Vagina (tissue), 2 donors: ENCODE measurements at regions not wholly inside any gene's neighbourhood (a gene's known extent, or its start where the extent isn't known, plus 50 kb on each side); places are given as distances from the start of the nearest gene placed in this dataset.

Experiments
- DNase-seq, 2 donors: peaks; one replicate each; pipeline ENCODE4 v3.0.0-alpha.2; 2017; ENCODE audit errors: extremely low spot score in 2 of 2
- H3K27ac ChIP-seq: fragments of 200-600 bp; sonication (generic); one replicate; pipeline ENCODE4 v1.5.1; 2019
- H3K27me3 ChIP-seq: fragments of 200-600 bp; sonication (generic); one replicate; pipeline ENCODE4 v1.5.1; 2019
- H3K36me3 ChIP-seq, 2 donors: fragments of 200-600 bp; sonication (generic); one replicate each; pipeline ENCODE4 v1.5.1; 2017 to 2019
- H3K4me1 ChIP-seq: fragments of 200-600 bp; sonication (generic); one replicate; pipeline ENCODE4 v1.5.1; 2019
- H3K4me3 ChIP-seq, 2 donors: fragments of 200-600 bp; sonication (generic); 1 replicate in 1 of 2; 2 replicates in 1 of 2; pipeline ENCODE4 v1.5.1; 2016 to 2019
- H3K9me3 ChIP-seq: fragments of 200-600 bp; sonication (generic); one replicate; pipeline ENCODE4 v1.5.1; 2019
- POLR2A ChIP-seq, 2 donors: fragments of 450-650 bp; IDR thresholded peaks; one replicate each; pipeline ENCODE4 v1.6.1; 2017; ENCODE audit warnings: antibody characterized with exemption in 2 of 2, mild to moderate bottlenecking in 2 of 2, moderate library complexity in 2 of 2
- POLR2AphosphoS5 ChIP-seq, 2 donors: sonication (generic); formaldehyde crosslinking; IDR thresholded peaks; one replicate each; pipeline ENCODE4 v1.9.0; 2017; ENCODE audit warnings: antibody characterized with exemption in 2 of 2, mild to moderate bottlenecking in 2 of 2, low read depth in 1 of 2; ENCODE audit not compliant: insufficient read depth in 1 of 2
- intact Hi-C: fragments of 100-400 bp; cut with DNase I; formaldehyde crosslinking; loops from one replicate; pipeline ENCODE4 v1.15.1; 2023
- TF ChIP-seq, protein P1 (sequence below), 3 experiments: fragments of 450-650 bp in 2 of 3; fragments of 200-600 bp in 1 of 3; sonication (generic) in 1 of 3; IDR thresholded peaks; one replicate each; pipeline ENCODE4 v1.5.1; 2017 to 2019; ENCODE audit warnings: antibody characterized with exemption in 3 of 3, mild to moderate bottlenecking in 2 of 3, moderate library complexity in 2 of 3

DNA sequence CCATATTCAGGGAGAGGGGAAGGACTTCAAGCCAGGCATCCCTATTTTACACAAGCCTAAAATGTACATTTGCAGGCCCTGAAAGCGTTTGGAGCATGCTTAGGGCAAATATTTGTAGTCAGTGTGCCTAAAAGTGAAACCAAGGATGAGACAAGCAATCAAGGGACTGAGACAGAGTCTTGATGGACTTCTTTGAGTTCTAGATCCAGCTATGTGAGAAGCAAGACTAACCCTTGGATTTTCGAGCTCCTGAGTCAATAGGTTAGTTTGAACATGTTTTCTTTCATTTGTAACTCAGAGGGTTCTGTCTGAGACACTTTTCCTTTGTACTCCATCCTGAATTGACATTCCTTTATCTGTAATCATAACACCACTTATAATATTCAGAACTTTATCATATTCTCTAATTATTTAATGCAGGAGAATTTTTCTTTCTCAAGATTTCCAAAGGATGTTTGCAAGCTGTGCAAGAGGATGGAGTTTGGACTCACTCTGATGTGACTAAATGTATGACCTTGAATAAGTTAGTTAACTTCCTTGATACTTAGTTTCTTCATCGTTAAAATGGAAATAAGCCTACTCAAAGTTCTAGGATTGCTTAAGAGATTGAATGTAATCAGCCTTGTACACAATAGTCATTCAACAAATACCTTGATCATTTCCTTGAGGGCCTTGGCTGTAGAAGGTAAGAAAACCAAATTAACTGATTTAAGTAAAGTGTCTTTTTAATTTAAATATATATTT, 1237.8 kb upstream of the ZEB2 start:
- Histone ChIP-seq H3K36me3 (no peaks in the 10 kb centered on the region), H3K9me3 (no peaks in the 10 kb centered on the region), H3K4me3 (no peak overlapping the region), H3K4me1 (peaks cover 12% of the 10 kb centered on the region), H3K27me3 (no peaks in the 10 kb centered on the region), H3K27ac (no peak overlapping the region)
- TF ChIP-seq, protein P1, sequence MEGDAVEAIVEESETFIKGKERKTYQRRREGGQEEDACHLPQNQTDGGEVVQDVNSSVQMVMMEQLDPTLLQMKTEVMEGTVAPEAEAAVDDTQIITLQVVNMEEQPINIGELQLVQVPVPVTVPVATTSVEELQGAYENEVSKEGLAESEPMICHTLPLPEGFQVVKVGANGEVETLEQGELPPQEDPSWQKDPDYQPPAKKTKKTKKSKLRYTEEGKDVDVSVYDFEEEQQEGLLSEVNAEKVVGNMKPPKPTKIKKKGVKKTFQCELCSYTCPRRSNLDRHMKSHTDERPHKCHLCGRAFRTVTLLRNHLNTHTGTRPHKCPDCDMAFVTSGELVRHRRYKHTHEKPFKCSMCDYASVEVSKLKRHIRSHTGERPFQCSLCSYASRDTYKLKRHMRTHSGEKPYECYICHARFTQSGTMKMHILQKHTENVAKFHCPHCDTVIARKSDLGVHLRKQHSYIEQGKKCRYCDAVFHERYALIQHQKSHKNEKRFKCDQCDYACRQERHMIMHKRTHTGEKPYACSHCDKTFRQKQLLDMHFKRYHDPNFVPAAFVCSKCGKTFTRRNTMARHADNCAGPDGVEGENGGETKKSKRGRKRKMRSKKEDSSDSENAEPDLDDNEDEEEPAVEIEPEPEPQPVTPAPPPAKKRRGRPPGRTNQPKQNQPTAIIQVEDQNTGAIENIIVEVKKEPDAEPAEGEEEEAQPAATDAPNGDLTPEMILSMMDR (IDR thresholded peaks at IDR 0.05): no peak
- TF ChIP-seq POLR2AphosphoS5 (IDR thresholded peaks at IDR 0.05; ENCODE audit: insufficient read depth in 1 of 2, low read depth in 1 of 2) (no peak), POLR2A (IDR thresholded peaks at IDR 0.05) (no peak)
- DNase-seq: no peak
- intact Hi-C loops: no loop called here

DNA sequence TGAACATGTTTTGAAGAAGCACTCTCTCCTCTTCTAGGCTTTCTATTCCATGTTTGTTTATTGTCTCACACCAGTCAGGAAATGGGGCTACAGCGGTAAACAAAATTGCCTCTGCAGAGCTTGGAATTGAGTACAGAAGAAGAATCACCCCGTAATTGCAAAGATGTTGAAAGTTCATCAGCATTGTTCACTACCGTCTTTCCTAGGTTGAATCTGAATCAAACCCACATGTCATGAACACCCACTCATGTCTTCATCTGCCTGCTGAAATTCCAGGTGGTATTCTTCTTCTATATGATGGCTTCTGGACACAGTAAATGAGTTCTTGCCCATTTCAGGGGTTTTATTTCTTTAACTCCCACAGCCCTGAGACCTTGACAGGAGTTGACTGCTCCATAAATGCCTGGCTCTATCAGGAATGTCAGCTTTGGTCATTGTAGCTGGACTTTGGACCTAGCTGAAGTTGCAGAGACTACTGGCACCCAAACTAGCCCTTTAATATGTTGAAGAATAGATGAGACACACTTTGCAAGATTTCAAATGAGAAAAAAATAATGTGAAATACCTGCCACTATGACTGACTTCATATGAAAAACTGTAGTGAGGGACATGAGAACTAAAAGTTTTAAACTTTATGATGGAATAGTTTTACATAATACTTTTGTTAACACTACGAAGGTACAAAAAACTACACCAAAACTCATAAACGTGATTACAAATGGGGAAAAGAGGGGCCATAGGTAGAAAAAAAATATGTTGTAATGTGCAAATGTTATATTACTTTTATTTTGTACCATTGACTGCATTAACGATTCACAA, 1235.3 kb upstream of the ZEB2 start:
- H3K9me3 ChIP-seq: no peaks in the 10 kb centered on the region
- no peak overlapping the region for H3K27ac ChIP-seq
- no peak for DNase-seq
- H3K27me3 ChIP-seq: no peaks in the 10 kb centered on the region
- peaks cover 20% of the 10 kb centered on the region for H3K4me1 ChIP-seq
- no peaks in the 10 kb centered on the region for H3K36me3 ChIP-seq
- no peak for TF ChIP-seq POLR2AphosphoS5 (IDR thresholded peaks at IDR 0.05; ENCODE audit: insufficient read depth in 1 of 2, low read depth in 1 of 2)
- TF ChIP-seq, protein P1 (IDR thresholded peaks at IDR 0.05): no peak
- no peak for TF ChIP-seq POLR2A (IDR thresholded peaks at IDR 0.05)
- intact Hi-C loops: no loop called here
- H3K4me3 ChIP-seq: no peak overlapping the region

DNA sequence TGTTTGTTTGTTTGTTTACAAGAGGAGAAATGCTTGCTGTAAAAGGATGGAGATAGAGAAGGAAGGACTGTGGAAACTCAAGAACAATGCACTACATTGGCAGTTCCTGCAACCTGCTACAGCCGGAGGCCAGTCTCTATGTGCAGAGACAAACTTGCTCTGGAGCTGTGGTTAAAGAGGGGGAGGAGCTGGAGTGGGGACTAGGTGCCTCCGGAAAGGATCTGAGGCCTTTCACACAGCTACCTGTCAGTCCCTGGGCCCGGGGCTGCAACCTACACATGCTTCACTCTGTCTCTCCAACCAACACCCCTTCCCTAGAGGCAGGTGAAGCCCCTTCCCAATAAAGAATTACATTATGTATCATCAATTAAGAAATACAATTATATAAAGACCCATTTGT, 1234.0 kb upstream of the ZEB2 start:
- Histone ChIP-seq H3K27ac (no peak overlapping the region), H3K4me1 (peaks cover 20% of the 10 kb centered on the region), H3K36me3 (no peaks in the 10 kb centered on the region), H3K9me3 (no peaks in the 10 kb centered on the region), H3K4me3 (no peak overlapping the region), H3K27me3 (no peaks in the 10 kb centered on the region)
- TF ChIP-seq, protein P1 (IDR thresholded peaks at IDR 0.05): no peak
- TF ChIP-seq POLR2A (IDR thresholded peaks at IDR 0.05) (no peak), POLR2AphosphoS5 (IDR thresholded peaks at IDR 0.05; ENCODE audit: insufficient read depth in 1 of 2, low read depth in 1 of 2) (no peak)
- no peak for DNase-seq
- intact Hi-C loops: loop anchor here (5.0 kb wide), 1 partner anchor 1237 kb away; no protein-coding TSS in a partner anchor

DNA sequence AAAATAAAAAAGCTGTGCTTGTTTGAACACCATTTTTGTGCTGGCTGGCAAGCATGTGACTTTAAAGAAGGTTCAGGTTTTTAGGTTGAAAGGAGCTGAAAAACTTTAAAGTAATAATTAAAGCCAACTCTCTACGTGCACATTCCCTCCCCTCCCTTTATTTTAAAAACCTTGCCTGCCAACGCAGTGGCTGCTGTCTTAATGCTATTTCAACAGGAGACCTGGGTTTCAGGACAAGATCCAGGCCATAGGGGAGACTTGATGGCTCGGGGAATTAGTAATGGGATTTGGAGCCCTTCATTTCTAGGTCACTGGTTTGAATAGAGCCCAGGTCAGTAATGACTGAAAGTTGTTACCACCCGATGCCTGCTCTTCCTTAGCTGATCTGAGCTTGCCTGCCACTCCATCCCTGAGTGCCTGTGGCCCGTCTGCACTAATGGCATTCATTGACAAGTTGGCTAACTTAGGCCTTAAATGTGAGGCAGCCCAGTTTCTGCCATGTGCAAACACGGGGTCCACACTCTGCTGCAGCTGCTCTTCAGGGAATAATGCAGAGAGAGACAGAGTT, 1233.2 kb upstream of the ZEB2 start:
- Histone ChIP-seq H3K27ac (no peak overlapping the region), H3K9me3 (no peaks in the 10 kb centered on the region), H3K36me3 (no peaks in the 10 kb centered on the region), H3K4me1 (peaks cover 20% of the 10 kb centered on the region), H3K27me3 (no peaks in the 10 kb centered on the region), H3K4me3 (no peak overlapping the region)
- DNase-seq: no peak
- intact Hi-C loops: loop anchor here (5.0 kb wide), 1 partner anchor 1236 kb away; no protein-coding TSS in a partner anchor
- TF ChIP-seq POLR2AphosphoS5 (IDR thresholded peaks at IDR 0.05; ENCODE audit: insufficient read depth in 1 of 2, low read depth in 1 of 2) (no peak), POLR2A (IDR thresholded peaks at IDR 0.05) (no peak)
- TF ChIP-seq, protein P1 (IDR thresholded peaks at IDR 0.05): no peak
